HT-29 (cell line): ENCODE measurements at regions not wholly inside any gene's neighbourhood (a gene's known extent, or its start where the extent isn't known, plus 50 kb on each side); places are given as distances from the start of the nearest gene placed in this dataset.
A peak's percentile ranks its signal among the peaks of the same experiment; 100 is the strongest.

Experiments
- DNase-seq: peaks from one replicate; pipeline ENCODE4 v3.0.0-alpha.2; 2015; ENCODE audit warnings: low spot score

- no peak for DNase-seq
Observed at GRCh38 chrX:20477836-20478524, 211.3 kb upstream of the RPS6KA3 start.

DNA sequence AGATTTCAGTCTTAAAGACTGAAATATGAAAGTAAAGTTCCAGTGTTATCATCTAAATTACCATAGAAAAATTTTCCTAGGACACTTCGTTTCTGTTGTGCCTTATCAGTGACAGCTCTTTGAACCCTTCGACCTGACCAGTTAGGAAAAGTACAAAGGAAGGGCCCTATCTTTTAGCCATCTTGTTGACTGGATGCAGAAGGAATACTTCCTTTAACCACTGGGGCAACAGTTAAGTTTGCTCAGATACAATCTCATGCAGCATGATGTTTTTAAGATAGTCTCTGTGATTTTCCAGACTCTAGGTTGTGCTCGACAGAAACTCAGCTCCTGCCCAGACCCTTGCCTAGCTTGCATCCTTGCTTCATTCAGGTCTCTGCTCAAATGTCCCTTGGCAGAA, 210.5 kb upstream of the RPS6KA3 start:
- DNase-seq, result no peak

GRCh38 chrX:20472620-20473258, 206.0 kb upstream of the RPS6KA3 start:
- no peak for DNase-seq

DNA sequence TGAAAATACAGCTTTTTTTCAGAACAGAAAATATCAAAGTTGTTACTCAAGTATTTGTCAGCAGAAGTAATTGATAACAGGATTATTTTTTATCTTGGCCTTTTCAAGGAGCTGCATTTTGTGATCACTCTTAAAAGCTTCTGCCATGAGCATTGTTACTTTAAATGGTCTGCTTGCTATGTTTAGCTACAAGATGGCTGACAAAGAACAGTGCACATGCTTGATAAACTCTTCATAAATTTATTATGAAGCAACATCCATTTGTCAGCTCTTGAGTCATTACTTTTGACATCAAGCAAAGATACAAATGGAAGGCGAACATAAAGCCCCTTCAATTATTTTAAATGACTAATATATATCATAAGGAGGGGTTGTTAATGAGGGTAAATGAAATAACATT, 205.4 kb upstream of the RPS6KA3 start:
- no peak for DNase-seq

DNA sequence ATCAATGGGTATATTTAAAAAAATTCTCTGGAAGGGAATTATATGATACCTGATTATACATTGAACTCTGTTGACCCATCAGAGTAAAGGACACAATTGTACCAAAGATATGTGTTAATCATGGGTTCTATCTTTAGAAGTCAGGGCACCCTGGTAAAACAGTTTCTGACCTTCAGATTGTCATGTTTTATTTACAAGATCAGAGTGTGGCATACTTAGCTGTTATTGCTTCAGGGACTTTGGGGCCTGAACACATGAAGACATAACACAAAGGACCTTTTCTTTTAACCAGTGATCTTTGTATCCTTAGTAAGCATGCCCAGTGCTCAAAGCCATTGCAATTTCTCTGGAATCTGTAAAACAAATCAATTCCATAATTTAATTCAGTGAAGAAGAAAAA, 204.8 kb upstream of the RPS6KA3 start:
- no peak for DNase-seq

DNA sequence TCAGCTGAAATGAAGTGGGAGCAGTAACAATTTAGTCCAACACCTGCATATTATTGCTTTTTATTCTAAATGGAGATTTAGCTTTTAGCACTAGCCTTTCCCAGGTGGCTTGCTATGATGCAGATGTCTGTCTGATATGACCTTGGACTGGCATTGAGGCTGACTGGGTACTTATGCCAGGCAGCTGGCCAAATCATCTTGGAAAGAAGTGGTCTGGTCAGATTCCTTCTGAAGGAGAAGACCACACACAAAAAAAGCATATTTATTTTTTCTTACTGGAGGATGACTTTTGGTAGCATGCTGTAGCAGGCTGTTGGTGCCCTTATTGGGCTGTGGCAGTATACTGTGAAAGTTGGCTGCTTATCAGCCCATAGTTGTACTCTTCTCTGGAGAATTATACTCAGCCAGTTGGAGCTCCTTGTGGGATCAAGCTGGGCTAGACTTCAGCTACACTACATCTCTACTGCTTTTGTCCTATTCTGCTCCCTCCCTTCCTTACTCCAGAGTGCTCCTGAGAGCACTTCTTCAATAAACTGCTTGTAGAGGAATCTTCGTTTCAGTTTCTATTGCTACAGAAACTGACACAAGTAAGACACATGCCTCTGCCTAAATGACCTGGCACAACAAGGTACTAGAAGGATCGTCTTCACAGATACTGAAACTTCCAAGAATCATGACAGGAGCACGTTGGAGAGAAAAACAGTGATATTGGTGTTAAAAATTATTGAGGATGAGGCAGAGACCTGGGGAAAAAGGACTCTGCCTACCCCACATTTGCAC, 196.8 kb upstream of the RPS6KA3 start:
- no peak for DNase-seq

- DNase-seq, result no peak
Observed at GRCh38 chrX:20461576-20461975, 194.9 kb upstream of the RPS6KA3 start.

- DNase-seq, result no peak
Observed at GRCh38 chrX:20461002-20461401, 194.3 kb upstream of the RPS6KA3 start.

GRCh38 chrX:20459410-20460350, 193.0 kb upstream of the RPS6KA3 start:
- DNase-seq, result no peak

DNA sequence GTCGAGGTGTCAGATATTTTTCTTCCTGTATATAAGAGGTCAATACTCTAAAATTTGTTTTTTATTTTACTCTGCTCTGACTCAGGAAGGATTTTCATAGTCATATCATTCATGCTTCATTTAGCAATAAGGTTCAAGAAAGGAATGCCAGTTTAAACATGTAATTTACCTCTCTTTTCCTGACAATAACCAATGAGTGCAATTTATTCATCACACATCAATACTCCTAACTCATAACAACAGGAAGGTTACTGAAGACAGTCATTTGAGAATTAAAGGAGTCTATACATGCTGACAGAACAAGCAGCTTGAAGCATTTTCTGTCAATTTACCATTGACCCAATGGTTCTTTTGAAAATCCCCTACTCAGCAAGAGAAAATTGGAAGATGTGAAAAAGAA, 190.3 kb upstream of the RPS6KA3 start:
- DNase-seq, result no peak

- no peak for DNase-seq
Observed at GRCh38 chrX:20455001-20455400, 188.3 kb upstream of the RPS6KA3 start.

- DNase-seq, result no peak
Observed at GRCh38 chrX:20454117-20454516, 187.4 kb upstream of the RPS6KA3 start.

- no peak for DNase-seq
Observed at GRCh38 chrX:20452487-20452886, 185.8 kb upstream of the RPS6KA3 start.

DNA sequence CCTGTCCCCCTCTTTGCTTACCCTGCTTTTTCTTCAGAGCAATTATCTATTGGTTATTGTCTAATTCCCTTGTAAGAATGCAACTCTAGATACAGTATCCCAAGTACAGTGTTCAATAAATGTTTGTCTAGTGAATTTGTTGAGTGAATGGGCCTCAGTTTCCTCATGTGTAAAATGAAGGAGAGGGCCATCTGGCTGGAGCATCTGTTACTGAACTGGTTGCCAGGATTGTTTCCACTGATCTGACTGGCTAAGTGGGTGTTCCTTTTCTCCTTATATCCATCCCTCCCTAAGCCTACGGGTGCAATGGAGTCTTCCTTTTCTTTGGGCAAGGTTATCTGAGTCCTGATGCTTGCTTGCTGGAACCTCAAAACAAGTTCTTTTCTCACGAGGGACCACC, 185.2 kb upstream of the RPS6KA3 start:
- no peak for DNase-seq

DNA sequence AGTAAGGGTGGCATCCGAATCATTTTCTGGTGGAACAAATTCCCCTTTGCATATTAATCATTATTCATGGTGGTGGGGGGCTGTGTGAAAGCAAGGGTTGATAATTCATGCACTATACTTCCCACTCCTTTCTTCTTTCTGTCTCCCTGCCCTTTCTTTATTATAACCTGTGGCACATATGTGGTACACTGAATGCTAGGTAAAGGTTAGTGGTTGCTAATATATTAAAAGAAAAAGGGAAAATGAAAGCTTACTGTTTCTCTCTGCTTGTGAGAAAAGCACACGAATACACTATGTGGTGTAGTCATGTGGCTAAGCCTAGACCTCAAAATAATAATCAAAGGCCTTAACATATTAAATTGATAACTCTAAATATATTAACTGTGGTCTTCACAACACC, 178.4 kb upstream of the RPS6KA3 start:
- DNase-seq, result no peak

DNA sequence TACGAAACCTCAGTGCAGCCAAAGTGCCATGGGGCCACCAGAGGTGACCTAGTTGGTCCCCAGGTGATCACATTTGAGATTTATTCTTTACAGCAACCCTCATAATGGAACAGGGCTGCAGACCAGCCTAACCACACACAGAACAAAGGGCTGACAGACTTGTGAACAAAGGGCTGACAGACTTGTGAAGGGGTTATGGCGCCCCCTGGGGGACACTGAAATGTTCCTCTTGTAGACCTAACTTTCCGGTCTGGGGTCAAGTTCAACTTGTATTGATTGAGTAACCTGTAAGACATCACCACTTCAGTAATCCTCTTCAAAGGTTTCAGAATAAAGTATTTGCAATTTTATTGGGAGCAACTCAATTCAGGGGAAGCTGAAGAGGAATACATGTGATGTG, 175.9 kb upstream of the RPS6KA3 start:
- DNase-seq, result peak; percentile 92

DNA sequence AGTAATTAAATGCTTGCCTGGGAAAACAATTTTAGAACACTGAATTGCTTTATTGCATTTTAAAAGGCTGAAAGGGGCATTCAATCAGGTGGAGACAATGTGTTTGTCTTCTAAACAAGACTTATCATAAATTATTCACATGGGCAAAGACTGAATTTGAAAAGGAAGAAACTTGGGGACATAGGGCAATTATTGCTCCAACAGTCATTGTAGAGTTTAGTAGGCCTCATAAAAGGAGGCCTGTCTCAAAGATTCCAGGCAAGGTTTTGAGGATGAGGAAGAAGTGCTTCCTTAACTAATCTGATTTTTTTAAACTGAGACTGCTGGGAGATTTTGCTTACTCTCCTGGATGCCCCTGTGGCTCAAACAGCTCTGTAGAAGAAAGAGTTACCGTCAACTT, 174.4 kb upstream of the RPS6KA3 start:
- DNase-seq, result no peak

- DNase-seq, result no peak
Observed at GRCh38 chrX:20438871-20439526, 172.3 kb upstream of the RPS6KA3 start.

- no peak for DNase-seq
Observed at GRCh38 chrX:20437683-20438082, 171.0 kb upstream of the RPS6KA3 start.

DNA sequence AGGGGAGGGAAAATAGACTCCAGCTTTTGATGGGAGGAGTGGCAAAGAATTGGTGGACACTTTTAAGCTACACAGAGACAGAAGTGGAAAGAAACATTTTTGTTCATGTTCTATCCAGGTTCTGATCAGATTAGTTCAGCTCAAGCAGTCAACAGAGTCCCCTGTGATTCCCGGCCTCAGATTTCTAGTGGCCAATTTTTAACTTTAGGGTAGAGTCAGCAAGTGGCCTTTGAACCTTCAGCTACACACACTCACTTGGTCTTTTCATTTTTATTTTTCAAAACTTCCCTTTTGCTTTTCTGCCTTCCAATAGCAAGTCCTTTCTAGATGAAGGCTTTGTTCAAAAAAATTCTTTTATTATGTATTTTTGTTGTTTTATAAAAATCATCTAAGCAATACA, 169.2 kb upstream of the RPS6KA3 start:
- DNase-seq, result no peak

- no peak for DNase-seq
Observed at GRCh38 chrX:20434986-20435385, 168.3 kb upstream of the RPS6KA3 start.
